Trophoblast cell (in vitro differentiated cells and primary cell): ENCODE measurements at regions not wholly inside any gene's neighbourhood (a gene's known extent, or its start where the extent isn't known, plus 50 kb on each side); places are given as distances from the start of the nearest gene placed in this dataset.
A peak's percentile ranks its signal among the peaks of the same experiment; 100 is the strongest.
"Not testable (repeated sequence)": the region's sequence is repeated elsewhere in the genome, so short reads cannot be mapped to it uniquely, and the experiment has no call there.

Experiments
- DNase-seq, 2 donors: peaks; one replicate each; pipeline ENCODE4 v3.0.0-alpha.2; 2016
- H2AFZ ChIP-seq: 2 replicates; pipeline ENCODE4 v1.6.1; 2013; ENCODE audit warnings: low read length, moderate library complexity, mild to moderate bottlenecking; ENCODE audit not compliant: insufficient read depth, poor library complexity
- H2AK5ac ChIP-seq: 2 replicates; pipeline ENCODE4 v1.6.1; 2013; ENCODE audit warnings: mild to moderate bottlenecking, low read length
- H2BK120ac ChIP-seq: 2 replicates; pipeline ENCODE4 v1.6.1; 2013; ENCODE audit warnings: low read length, mild to moderate bottlenecking, moderate library complexity; ENCODE audit not compliant: insufficient read depth, poor library complexity
- H2BK12ac ChIP-seq: 2 replicates; pipeline ENCODE4 v1.6.1; 2013; ENCODE audit warnings: mild to moderate bottlenecking, low read length, moderate library complexity
- H2BK5ac ChIP-seq: 2 replicates; pipeline ENCODE4 v1.6.1; 2013; ENCODE audit warnings: low read length, low read depth, moderate library complexity, mild to moderate bottlenecking; ENCODE audit not compliant: poor library complexity
- H3K14ac ChIP-seq: 2 replicates; pipeline ENCODE4 v1.6.1; 2013; ENCODE audit warnings: mild to moderate bottlenecking, low read length
- H3K18ac ChIP-seq: 2 replicates; pipeline ENCODE4 v1.6.1; 2013; ENCODE audit warnings: mild to moderate bottlenecking, low read length
- H3K23ac ChIP-seq: 2 replicates; pipeline ENCODE4 v1.6.1; 2013; ENCODE audit warnings: low read length
- H3K27ac ChIP-seq: 2 replicates; pipeline ENCODE4 v1.5.1; 2013; ENCODE audit warnings: low read depth, mild to moderate bottlenecking, inconsistent platforms, low read length, moderate library complexity
- H3K27me3 ChIP-seq: 2 replicates; pipeline ENCODE4 v1.6.1; 2013; ENCODE audit warnings: inconsistent platforms, mild to moderate bottlenecking, low read length, moderate library complexity; ENCODE audit not compliant: insufficient read depth
- H3K36me3 ChIP-seq, 2 experiments: 1 replicate in 1 of 2; 2 replicates in 1 of 2; pipeline ENCODE4 v1.6.1; 2013; ENCODE audit warnings: low read length in 2 of 2, mild to moderate bottlenecking in 2 of 2, moderate library complexity in 1 of 2; ENCODE audit not compliant: insufficient read depth in 2 of 2, control insufficient read depth in 1 of 2
- H3K4ac ChIP-seq: 2 replicates; pipeline ENCODE4 v1.6.1; 2013; ENCODE audit warnings: low read depth, mild to moderate bottlenecking, low read length, moderate library complexity
- H3K4me1 ChIP-seq, 2 experiments: 1 replicate in 1 of 2; 2 replicates in 1 of 2; pipeline ENCODE4 v1.6.1; 2013; ENCODE audit warnings: low read length in 2 of 2, mild to moderate bottlenecking in 2 of 2, moderate library complexity in 1 of 2; ENCODE audit not compliant: insufficient read depth in 2 of 2, control insufficient read depth in 1 of 2
- H3K4me2 ChIP-seq: 2 replicates; pipeline ENCODE4 v1.6.1; 2013; ENCODE audit warnings: inconsistent platforms, mild to moderate bottlenecking, low read length, moderate library complexity
- H3K4me3 ChIP-seq: 2 replicates; pipeline ENCODE4 v1.5.1; 2013; ENCODE audit warnings: mild to moderate bottlenecking, low read depth, low read length, inconsistent platforms
- H3K79me1 ChIP-seq: one replicate; pipeline ENCODE4 v1.6.1; 2013; ENCODE audit warnings: low read length
- H3K79me2 ChIP-seq: 2 replicates; pipeline ENCODE4 v1.6.1; 2013; ENCODE audit warnings: low read length, mild to moderate bottlenecking; ENCODE audit not compliant: control insufficient read depth, insufficient read depth, poor library complexity
- H3K9ac ChIP-seq: 2 replicates; pipeline ENCODE4 v1.6.1; 2013; ENCODE audit warnings: mild to moderate bottlenecking, low read length
- H3K9me3 ChIP-seq: 2 replicates; pipeline ENCODE4 v1.6.1; 2013; ENCODE audit warnings: low read depth, mild to moderate bottlenecking, control low read depth, inconsistent platforms, low read length; ENCODE audit not compliant: insufficient read depth
- H4K12ac ChIP-seq: 2 replicates; pipeline ENCODE4 v1.6.1; 2013; ENCODE audit warnings: low read depth, mild to moderate bottlenecking, low read length, moderate library complexity
- H4K8ac ChIP-seq: 2 replicates; pipeline ENCODE4 v1.6.1; 2013; ENCODE audit warnings: low read depth, mild to moderate bottlenecking, low read length, moderate library complexity
- H4K91ac ChIP-seq: one replicate; pipeline ENCODE4 v1.6.1; 2013; ENCODE audit warnings: low read depth, mild to moderate bottlenecking, low read length, moderate library complexity
- WGBS: extraction: QIAGEN DNeasy Blood & Tissue Kit; methylation state at CpG from one replicate; pipeline ENCODE4 v1.1.7; 2013; ENCODE audit warnings: missing lambda C conversion rate; ENCODE audit not compliant: insufficient read length, insufficient coverage; ENCODE audit errors: extremely low coverage; 5-methylcytosine and 5-hydroxymethylcytosine counted together

DNA sequence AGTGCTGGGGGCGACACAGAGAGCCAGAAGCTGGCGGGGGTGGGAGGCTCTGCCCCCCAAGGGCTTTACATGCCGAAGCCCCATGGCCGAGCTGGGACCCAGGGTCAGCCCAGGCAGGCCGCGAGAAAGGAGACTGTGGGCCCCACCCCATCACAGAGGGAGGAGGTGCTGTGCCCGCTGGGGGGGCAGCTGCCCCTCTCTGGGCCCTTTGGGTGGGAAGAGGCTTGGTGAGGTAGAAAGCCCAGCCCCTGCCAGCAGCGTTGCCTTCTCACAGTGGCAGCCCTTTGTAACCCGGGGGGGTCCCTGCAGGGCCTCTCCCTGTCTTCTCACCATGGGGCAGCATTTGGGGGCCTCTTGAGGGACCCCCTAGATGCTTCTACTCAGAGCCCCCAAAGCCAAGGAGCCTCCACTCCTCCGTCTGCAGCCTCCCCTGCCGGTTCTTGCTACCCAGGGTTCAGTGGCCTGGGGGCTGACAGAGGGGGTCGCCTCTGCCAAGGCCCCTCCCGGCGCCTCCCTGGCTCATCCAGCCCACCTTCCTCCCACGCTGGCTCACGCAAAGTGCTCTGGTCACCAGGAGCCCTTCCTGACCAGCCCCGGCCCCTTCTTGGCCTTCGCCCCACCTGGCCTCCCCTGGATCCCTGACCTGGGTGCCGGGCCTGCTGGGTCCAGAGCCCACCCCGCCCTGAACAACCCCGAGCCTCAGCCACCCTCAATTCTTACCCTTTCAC lies 2967.9 kb downstream of the RPIA start:
- H2AFZ ChIP-seq, DNase-seq, H3K9me3 ChIP-seq, H3K79me2 ChIP-seq, H3K79me1 ChIP-seq, H3K36me3 ChIP-seq, H3K4me2 ChIP-seq, H2BK5ac ChIP-seq, H3K27ac ChIP-seq, H3K27me3 ChIP-seq, H3K4me3 ChIP-seq, H3K4me1 ChIP-seq, H2BK12ac ChIP-seq, H2BK120ac ChIP-seq, H2AK5ac ChIP-seq, H3K9ac ChIP-seq, H4K91ac ChIP-seq, H4K12ac ChIP-seq, H3K23ac ChIP-seq, H3K4ac ChIP-seq, H3K14ac ChIP-seq, H3K18ac ChIP-seq: not testable (repeated sequence)
- H4K8ac ChIP-seq, result peak overlapping the region; percentile 19
- WGBS, result no CpG with 5 or more reads among the region's 21 CpGs

DNA sequence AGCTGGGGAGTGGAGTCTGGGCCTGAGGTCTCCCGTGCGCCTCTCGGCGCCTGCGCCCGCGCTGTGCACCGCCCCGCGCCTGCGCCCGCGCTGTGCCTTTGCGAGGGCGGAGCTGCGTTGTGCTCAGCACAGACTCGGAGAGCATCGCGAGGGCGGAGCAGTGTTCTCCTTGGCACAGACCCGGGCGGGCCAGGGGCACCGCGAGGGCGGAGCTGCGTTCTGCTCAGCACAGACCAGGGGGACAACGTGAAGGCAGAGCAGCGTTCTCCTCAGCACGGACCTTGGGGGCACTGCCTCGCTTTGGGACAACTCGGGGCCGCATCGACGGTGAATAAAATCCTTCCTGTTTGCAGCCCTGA lies 2968.4 kb downstream of the RPIA start:
- Histone ChIP-seq H4K12ac (peak overlapping the region; percentile 43), H3K4me2 (peak overlapping the region; percentile 55), H2AFZ (peak overlapping the region; percentile 63), H4K8ac (peak overlapping the region; percentile 73), H3K4me3 (peak overlapping the region; percentile 44)
- H3K23ac ChIP-seq, H3K36me3 ChIP-seq, H3K79me2 ChIP-seq, H2AK5ac ChIP-seq, H3K27me3 ChIP-seq, H3K9me3 ChIP-seq, H2BK120ac ChIP-seq, H2BK12ac ChIP-seq, H3K14ac ChIP-seq, H3K27ac ChIP-seq, H3K18ac ChIP-seq, H2BK5ac ChIP-seq, H3K79me1 ChIP-seq, H3K4ac ChIP-seq, H4K91ac ChIP-seq, H3K4me1 ChIP-seq, H3K9ac ChIP-seq: not testable (repeated sequence)
- no CpG with 5 or more reads among the region's 34 CpGs for whole genome bisulfite sequencing
- DNase-seq, result peak; percentile 3 to 25

- H3K4me1 ChIP-seq, H2BK120ac ChIP-seq, H3K14ac ChIP-seq, H3K9me3 ChIP-seq, H3K79me2 ChIP-seq, H4K8ac ChIP-seq, DNase-seq, H3K18ac ChIP-seq, H2AK5ac ChIP-seq, H2BK12ac ChIP-seq, H4K91ac ChIP-seq, H3K36me3 ChIP-seq, H3K4me3 ChIP-seq, H3K4me2 ChIP-seq, H4K12ac ChIP-seq, H2BK5ac ChIP-seq, H3K23ac ChIP-seq, H3K27me3 ChIP-seq, H3K27ac ChIP-seq, H3K79me1 ChIP-seq, H3K4ac ChIP-seq, H3K9ac ChIP-seq, H2AFZ ChIP-seq: not testable (repeated sequence)
- WGBS, result no CpG with 5 or more reads among the region's 2 CpGs
Observed at GRCh38 chr2:91667341-91667740, 2975.9 kb downstream of the RPIA start.

DNA sequence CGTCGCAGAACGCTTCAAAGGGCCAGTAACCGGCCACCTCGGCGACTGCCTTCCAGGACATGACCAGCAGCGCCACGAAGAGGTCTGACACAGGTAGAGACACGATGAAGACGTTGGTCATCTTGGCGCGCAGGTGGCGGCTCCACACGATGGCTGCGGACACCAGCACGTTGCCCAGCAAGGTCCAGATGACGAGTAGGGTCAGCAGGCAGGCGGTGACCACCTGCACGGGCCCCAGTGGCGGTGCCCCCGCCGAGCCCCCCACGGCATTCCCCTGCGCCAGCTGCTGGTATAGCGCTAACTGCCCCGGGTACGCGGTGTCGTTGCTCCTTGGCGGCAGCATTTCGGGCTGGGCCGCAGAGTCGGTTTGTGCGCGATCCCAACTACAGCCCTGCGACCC lies 2994.1 kb downstream of the RPIA start:
- not testable (repeated sequence) for DNase-seq, H3K9ac ChIP-seq, H2BK120ac ChIP-seq, H3K9me3 ChIP-seq, H3K27me3 ChIP-seq, H3K14ac ChIP-seq, H4K91ac ChIP-seq, H2BK5ac ChIP-seq, H4K12ac ChIP-seq, H3K27ac ChIP-seq, H2AK5ac ChIP-seq, H2AFZ ChIP-seq, H3K4me3 ChIP-seq, H2BK12ac ChIP-seq, H3K18ac ChIP-seq, H3K36me3 ChIP-seq, H3K4me1 ChIP-seq, H3K4ac ChIP-seq, H4K8ac ChIP-seq, H3K23ac ChIP-seq, H3K79me1 ChIP-seq, H3K4me2 ChIP-seq, H3K79me2 ChIP-seq
- WGBS, result no CpG with 5 or more reads among the region's 36 CpGs
